ENCODE measurements at regions not wholly inside any gene's neighbourhood (a gene's known extent, or its start where the extent isn't known, plus 50 kb on each side); places are given as distances from the start of the nearest gene placed in this dataset.

DNA sequence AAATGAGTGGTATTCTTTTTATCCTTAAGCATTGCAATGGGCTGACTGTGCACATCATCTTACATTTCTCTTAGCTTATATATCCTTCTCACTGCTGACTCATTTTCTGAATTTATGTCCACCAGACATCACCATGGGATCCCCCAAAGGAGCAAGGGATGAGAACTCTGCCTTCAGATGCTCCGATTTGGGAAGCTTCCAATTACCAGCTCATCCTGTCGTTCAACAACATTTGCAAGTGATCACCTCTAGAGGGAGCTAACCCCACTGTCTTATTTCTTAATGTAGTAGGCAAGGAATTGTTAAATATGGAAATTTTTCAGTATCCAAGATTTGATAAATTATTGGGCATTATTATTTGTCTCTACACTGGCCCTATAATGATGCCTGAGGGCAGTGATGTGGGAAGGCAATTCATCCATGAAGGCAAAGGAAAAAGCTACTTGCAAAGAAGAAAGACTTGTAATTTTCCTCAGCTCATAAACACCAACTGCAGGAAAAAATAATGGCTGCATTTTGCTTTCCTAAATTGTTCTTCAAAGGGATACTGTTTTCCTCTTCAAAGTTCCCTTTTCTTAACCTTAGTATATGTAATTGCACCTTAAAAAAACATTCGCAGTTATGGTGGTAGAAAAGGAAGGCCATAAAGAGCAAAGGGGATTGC, 102.4 kb upstream of the FSHB start:
- peak overlapping the region in 1 of 6 donors; percentile 6 for H3K27ac Mint-ChIP-seq
- DNase-seq = no peak
- H3K4me3 Mint-ChIP-seq = no peak overlapping the region

GRCh38 chr11:30131535-30131934, 99.3 kb upstream of the FSHB start:
- Mint-ChIP-seq H3K36me3 (no peaks in the 10 kb centered on the region), H3K27ac (no peak overlapping the region), H3K4me3 (no peak overlapping the region), H3K27me3 (no peaks in the 10 kb centered on the region), H3K4me1 (no peaks in the 10 kb centered on the region), H3K9me3 (peaks cover 0 to 4% (median 0%) of the 10 kb centered on the region in 7 donors)
- DNase-seq (no peak), ATAC-seq (ENCODE audit: low read depth in 2 of 2) (no peak)

More for the DNA sequence above, 102.4 kb upstream of the FSHB start:
- Mint-ChIP-seq H3K4me1 (no peaks in the 10 kb centered on the region), H3K9me3 (no peaks in the 10 kb centered on the region), H3K36me3 (no peaks in the 10 kb centered on the region), H3K27me3 (peaks cover 0 to 10% (median 6%) of the 10 kb centered on the region in 3 donors)
- ATAC-seq (ENCODE audit: low read depth in 2 of 2) = no peak

GRCh38 chr11:30133281-30133680, 97.5 kb upstream of the FSHB start:
- DNase-seq (no peak), ATAC-seq (ENCODE audit: low read depth in 2 of 2) (no peak)
- H3K27ac Mint-ChIP-seq = peak overlapping the region in 1 of 6 donors; percentile 35
- peaks cover 0 to 4% (median 0%) of the 10 kb centered on the region in 7 donors for H3K9me3 Mint-ChIP-seq
- H3K4me3 Mint-ChIP-seq = no peak overlapping the region
- peaks cover 0 to 6% (median 6%) of the 10 kb centered on the region in 3 donors for H3K27me3 Mint-ChIP-seq
- H3K36me3 Mint-ChIP-seq = no peaks in the 10 kb centered on the region
- H3K4me1 Mint-ChIP-seq = no peaks in the 10 kb centered on the region

GRCh38 chr11:30143098-30143705, 87.6 kb upstream of the FSHB start:
- no peak for ATAC-seq (ENCODE audit: low read depth in 2 of 2)

DNA sequence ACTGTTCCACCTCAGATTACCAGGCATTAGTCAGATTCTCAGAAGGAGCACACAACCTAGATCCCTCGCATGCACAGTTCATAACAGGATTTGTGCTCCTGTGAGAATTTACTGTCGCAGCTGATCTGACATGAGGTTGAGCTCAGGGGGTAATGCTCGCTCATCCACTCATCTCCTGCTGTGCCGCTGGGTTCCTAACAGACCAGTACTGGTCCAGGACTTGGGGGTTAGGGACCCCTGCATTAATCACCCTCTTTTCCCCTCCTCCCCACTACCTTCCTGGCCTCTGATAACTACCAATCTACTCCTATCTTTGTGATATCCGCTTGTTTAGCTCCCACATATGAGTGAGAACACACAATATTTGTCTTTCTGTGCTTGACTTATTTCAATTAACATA, 83.5 kb upstream of the FSHB start:
- Mint-ChIP-seq H3K27me3 (peaks cover 7 to 23% (median 8%) of the 10 kb centered on the region in 3 donors), H3K4me1 (no peaks in the 10 kb centered on the region), H3K36me3 (no peaks in the 10 kb centered on the region), H3K27ac (peak overlapping the region in 1 of 6 donors; percentile 40), H3K9me3 (peaks cover 0 to 2% (median 0%) of the 10 kb centered on the region in 7 donors), H3K4me3 (no peak overlapping the region)
- DNase-seq (no peak), ATAC-seq (ENCODE audit: low read depth in 2 of 2) (no peak)

More at GRCh38 chr11:30143098-30143705, 87.6 kb upstream of the FSHB start:
- Mint-ChIP-seq H3K27ac (peak overlapping the region in 1 of 6 donors; percentile 29), H3K36me3 (no peaks in the 10 kb centered on the region), H3K27me3 (peaks cover 8 to 15% (median 12%) of the 10 kb centered on the region in 3 donors), H3K9me3 (no peaks in the 10 kb centered on the region), H3K4me1 (no peaks in the 10 kb centered on the region), H3K4me3 (no peak overlapping the region)
- DNase-seq = peak; percentile 5

- ATAC-seq (ENCODE audit: low read depth in 2 of 2) (no peak), DNase-seq (no peak)
- Mint-ChIP-seq H3K4me3 (no peak overlapping the region), H3K27ac (no peak overlapping the region), H3K27me3 (peaks cover 0 to 17% (median 15%) of the 10 kb centered on the region in 3 donors), H3K36me3 (no peaks in the 10 kb centered on the region), H3K4me1 (no peaks in the 10 kb centered on the region), H3K9me3 (peaks cover 0 to 2% (median 0%) of the 10 kb centered on the region in 7 donors)
Observed at GRCh38 chr11:30149998-30150397, 80.8 kb upstream of the FSHB start.

DNA sequence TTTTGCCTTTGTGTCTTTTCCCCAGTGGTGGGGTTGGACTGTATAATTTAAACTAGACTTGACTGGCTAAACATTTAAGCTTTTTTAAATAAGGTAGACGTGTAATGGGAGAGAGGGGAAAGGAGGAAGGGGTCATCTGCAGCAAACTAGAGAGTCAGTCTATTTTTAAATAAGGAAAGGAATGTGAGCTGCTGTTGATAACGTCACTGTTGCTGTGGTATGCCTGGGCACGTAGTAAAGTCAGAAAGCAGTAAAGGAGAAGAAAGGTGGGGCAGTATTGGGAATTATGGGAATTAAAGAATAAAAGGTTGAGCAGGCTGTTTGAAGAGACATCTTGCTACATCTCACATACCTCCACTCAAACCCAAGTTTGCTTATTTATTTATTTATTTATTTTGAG, 80.4 kb upstream of the FSHB start:
- Mint-ChIP-seq H3K4me3 (no peak overlapping the region), H3K36me3 (no peaks in the 10 kb centered on the region), H3K27ac (no peak overlapping the region), H3K9me3 (peaks cover 0 to 2% (median 0%) of the 10 kb centered on the region in 7 donors), H3K4me1 (no peaks in the 10 kb centered on the region), H3K27me3 (peaks cover 0 to 17% (median 15%) of the 10 kb centered on the region in 3 donors)
- DNase-seq (no peak), ATAC-seq (ENCODE audit: low read depth in 2 of 2) (no peak)

DNA sequence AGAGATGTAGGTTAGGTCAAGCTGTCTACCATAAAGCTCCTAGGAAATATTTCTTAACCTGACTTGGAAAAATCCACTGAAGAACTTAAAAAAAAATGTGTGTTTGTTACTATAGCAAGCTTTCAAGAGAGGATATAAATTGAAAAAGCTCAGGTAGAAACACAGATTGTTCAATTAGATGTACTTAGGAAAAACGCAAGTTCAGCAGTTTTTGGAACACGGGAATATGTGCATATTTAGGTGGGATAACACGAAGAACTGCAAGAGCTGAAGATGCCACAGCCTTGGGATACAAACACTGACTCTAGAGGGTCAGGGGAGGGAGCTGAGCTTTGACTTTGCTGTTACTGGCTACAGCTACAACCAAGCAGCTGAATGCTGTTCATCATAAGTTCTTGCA, 77.8 kb upstream of the FSHB start:
- Mint-ChIP-seq H3K9me3 (peaks cover 0 to 2% (median 0%) of the 10 kb centered on the region in 7 donors), H3K4me3 (no peak overlapping the region), H3K36me3 (no peaks in the 10 kb centered on the region), H3K4me1 (no peaks in the 10 kb centered on the region), H3K27ac (no peak overlapping the region), H3K27me3 (peaks cover 5 to 23% (median 8%) of the 10 kb centered on the region in 3 donors)
- DNase-seq = no peak
- no peak for ATAC-seq (ENCODE audit: low read depth in 2 of 2)

DNA sequence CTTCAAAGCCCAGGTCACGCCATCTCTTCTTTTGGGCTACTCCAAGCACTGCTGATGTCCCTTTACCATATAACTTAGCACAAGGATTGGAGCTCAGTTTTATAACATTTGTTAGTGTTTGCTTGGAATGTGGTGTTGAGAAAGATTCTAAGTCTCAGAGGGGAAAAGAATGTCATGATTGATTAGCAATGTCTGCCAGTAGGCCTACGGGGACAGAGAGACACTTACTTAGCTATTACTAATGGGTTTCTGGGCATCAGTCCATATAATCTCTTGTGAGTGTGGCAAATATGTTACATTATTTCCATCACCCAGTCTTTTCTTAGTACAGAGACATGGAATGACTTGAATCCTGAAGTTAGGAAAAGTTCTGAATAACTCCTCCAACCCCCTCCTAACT, 75.4 kb upstream of the FSHB start:
- no peak for DNase-seq
- H3K36me3 Mint-ChIP-seq = no peaks in the 10 kb centered on the region
- no peak overlapping the region for H3K27ac Mint-ChIP-seq
- ATAC-seq (ENCODE audit: low read depth in 2 of 2) = no peak
- H3K4me3 Mint-ChIP-seq = no peak overlapping the region
- no peaks in the 10 kb centered on the region for H3K4me1 Mint-ChIP-seq
- peaks cover 0 to 2% (median 0%) of the 10 kb centered on the region in 7 donors for H3K9me3 Mint-ChIP-seq
- peaks cover 13 to 25% (median 20%) of the 10 kb centered on the region in 3 donors for H3K27me3 Mint-ChIP-seq

DNA sequence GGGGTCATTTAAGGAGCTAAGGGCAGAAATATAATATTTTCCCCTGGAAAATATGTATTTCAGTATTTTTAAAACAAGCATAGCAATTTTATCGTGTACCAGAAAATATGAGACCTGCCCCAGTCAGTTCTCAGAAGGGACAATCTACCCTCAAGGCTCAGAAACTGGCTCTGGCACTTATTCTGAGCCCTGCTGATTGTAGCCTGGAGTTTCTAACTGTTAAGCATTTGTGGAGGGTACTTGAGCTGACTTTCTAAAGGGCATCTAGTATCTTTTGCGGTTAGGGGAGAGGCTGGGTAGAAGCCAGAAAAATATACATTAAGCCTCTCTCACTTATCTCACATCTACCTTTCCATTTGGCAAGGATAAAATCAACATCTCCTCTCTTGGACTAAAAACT, 71.3 kb upstream of the FSHB start:
- DNase-seq = no peak
- Mint-ChIP-seq H3K4me3 (no peak overlapping the region), H3K27ac (no peak overlapping the region), H3K36me3 (no peaks in the 10 kb centered on the region), H3K27me3 (peaks cover 13 to 23% (median 20%) of the 10 kb centered on the region in 3 donors), H3K9me3 (peaks cover 5 to 19% (median 9%) of the 10 kb centered on the region in 7 donors), H3K4me1 (no peaks in the 10 kb centered on the region)
- ATAC-seq (ENCODE audit: low read depth in 2 of 2) = no peak

GRCh38 chr11:30165652-30166051, 65.2 kb upstream of the FSHB start:
- Mint-ChIP-seq H3K27ac (no peak overlapping the region), H3K27me3 (peaks cover 4 to 8% (median 5%) of the 10 kb centered on the region in 3 donors), H3K4me1 (no peaks in the 10 kb centered on the region), H3K4me3 (no peak overlapping the region), H3K36me3 (no peaks in the 10 kb centered on the region), H3K9me3 (peaks cover 5 to 19% (median 8%) of the 10 kb centered on the region in 7 donors)
- ATAC-seq (ENCODE audit: low read depth in 2 of 2) = no peak
- no peak for DNase-seq

- Mint-ChIP-seq H3K9me3 (peaks cover 0 to 9% (median 7%) of the 10 kb centered on the region in 7 donors), H3K36me3 (no peaks in the 10 kb centered on the region), H3K27ac (no peak overlapping the region), H3K27me3 (peaks cover 0 to 7% (median 6%) of the 10 kb centered on the region in 3 donors), H3K4me3 (no peak overlapping the region), H3K4me1 (no peaks in the 10 kb centered on the region)
- ATAC-seq (ENCODE audit: low read depth in 2 of 2) (no peak), DNase-seq (no peak)
Observed at GRCh38 chr11:30171661-30172060, 59.2 kb upstream of the FSHB start.

- Mint-ChIP-seq H3K27me3 (peaks cover 0 to 7% (median 6%) of the 10 kb centered on the region in 3 donors), H3K36me3 (no peaks in the 10 kb centered on the region), H3K4me3 (no peak overlapping the region), H3K9me3 (peaks cover 0 to 14% (median 11%) of the 10 kb centered on the region in 7 donors), H3K27ac (no peak overlapping the region), H3K4me1 (no peaks in the 10 kb centered on the region)
- DNase-seq = no peak
- ATAC-seq (ENCODE audit: low read depth in 2 of 2) = no peak
Observed at GRCh38 chr11:30172158-30172557, 58.7 kb upstream of the FSHB start.

GRCh38 chr11:30172883-30173311, 57.9 kb upstream of the FSHB start:
- H3K36me3 Mint-ChIP-seq = no peaks in the 10 kb centered on the region
- DNase-seq (no peak), ATAC-seq (ENCODE audit: low read depth in 2 of 2) (no peak)
- peaks cover 0 to 7% (median 6%) of the 10 kb centered on the region in 3 donors for H3K27me3 Mint-ChIP-seq
- H3K4me3 Mint-ChIP-seq = no peak overlapping the region
- H3K4me1 Mint-ChIP-seq = no peaks in the 10 kb centered on the region
- no peak overlapping the region for H3K27ac Mint-ChIP-seq
- H3K9me3 Mint-ChIP-seq = peaks cover 0 to 21% (median 13%) of the 10 kb centered on the region in 7 donors

Data from naive B cell (primary cell).